ENCODE measurements at regions not wholly inside any gene's neighbourhood (a gene's known extent, or its start where the extent isn't known, plus 50 kb on each side); places are given as distances from the start of the nearest gene placed in this dataset.
"Not testable (repeated sequence)": the region's sequence is repeated elsewhere in the genome, so short reads cannot be mapped to it uniquely, and the experiment has no call there.

DNA sequence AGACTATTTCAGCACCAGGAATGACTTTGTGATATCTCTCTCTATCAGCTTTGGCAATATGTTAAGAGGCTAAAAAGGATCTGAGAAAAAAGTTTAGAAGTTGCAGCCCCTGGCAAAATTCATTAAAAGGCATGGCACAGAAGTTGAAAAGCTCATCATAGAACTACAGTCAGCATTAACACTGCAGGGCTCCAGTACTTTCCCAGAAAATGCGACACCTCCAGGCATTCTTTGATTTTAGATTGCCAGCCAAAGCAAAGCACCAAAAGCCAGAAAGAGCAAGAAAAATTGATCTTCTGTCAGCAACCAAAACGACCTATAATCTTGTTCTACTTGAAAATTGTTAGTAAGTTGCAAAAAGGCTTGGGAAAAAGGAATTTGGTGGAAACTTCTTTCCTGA, 713.5 kb downstream of the FSCB start:
- DNase-seq, result no peak

DNA sequence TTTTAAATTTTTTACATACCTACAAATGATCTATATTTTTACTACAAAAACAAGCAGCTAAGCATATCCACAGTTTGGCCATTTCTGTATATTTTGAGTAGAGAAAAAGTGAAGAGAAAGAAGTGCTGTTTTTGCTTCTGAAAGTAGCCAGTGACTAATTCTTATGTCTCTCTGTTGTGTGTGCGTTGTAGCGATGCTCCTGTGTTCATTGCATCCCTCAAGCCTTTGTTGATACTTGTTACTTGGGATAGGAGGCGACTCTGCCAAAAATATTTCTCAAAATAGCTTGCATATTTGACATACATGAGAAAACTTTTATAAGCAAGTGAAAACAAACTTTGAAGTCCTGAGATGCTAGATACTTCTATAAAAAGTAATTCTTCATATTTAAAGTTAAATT, 714.1 kb downstream of the FSCB start:
- DNase-seq, result no peak

DNA sequence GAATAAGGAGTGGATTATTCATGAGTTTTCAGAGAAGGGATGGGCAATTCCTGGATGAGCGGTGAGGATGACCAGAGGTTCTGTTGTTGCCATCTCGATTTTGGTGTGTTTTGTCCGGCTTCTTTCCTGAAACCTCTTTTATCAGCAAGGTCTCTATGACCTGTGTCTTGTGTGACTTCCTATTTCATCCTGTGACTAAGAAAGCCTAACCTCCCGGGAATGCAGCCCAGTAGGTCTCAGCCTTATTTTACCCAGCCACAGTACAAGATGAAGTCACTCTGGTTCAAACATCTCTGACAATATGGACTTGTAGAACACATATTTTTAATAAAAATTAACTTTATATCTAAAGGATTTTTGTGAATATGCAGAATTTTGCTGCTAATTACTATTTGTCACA, 716.4 kb downstream of the FSCB start:
- no peak for DNase-seq

DNA sequence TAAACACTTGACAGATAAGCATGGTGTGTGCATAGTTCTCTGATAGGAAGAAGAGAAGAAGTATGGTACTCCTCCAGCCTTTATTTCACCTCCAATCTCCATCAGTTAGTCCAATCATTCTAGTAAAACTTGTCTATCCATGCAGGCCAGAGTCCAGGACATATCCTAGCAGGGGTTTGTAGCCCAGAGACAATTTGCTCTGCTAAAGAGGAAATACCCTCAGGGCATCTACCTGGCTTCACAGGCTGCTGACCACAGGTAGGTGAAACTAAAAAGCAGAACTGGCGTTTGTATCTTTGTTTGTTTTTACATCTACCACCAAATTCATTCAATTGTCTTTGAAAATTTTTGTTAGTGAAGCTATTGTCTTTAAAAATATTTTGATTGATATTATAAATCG, 717.6 kb downstream of the FSCB start:
- DNase-seq, result no peak

DNA sequence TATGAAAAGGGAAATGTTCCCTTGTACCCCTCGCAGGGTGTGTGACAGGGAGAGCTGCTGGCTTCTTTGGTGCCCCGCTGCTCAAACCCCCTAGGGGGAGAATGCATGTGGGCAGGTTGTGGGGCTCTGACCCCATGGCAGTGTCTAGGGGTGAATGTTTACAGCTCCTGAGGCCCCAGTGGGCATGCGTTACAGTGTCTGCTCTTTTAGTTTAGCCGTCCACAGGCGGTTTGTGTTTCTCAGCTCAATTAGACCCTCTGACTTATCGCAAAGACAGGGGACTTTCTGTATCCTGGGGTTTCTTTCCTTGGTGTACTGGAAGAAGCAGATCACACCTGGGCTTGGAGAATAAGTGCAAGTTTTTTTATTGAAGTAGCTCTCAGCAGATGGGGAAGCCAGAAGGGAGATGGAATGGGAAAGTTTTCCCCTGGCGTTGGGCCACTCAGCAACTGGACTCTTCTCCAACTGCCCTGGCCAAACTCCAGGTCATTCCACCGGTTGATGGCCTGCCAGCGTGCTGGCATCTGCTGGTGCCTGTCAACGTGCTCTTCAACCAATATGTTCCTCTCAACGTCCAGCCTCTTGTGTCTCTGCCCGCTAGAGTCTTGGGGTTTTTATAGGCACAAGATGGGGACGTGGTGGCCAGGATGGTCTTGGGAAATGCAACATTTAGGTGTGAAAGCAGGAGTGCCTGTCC, 720.9 kb downstream of the FSCB start:
- DNase-seq, result no peak

DNA sequence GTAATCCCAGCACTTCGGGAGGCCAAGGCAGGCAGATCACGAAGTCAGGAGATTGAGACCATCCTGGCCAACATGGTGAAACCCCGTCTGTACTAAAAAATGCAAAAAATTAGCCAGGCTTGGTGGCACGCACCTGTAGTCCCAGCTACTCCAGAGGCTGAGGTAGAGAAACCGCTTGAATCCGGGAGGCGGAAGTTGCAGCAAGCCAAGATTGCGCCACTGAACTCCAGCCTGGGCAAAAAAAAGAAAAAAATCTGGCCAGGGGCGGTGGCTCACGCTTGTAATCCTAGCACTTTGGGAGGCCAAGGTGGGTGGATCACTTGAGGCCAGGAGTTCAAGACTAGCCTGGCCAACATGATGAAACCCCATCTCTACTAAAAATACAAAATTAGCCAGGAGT, 722.7 kb downstream of the FSCB start:
- DNase-seq, result not testable (repeated sequence)

DNA sequence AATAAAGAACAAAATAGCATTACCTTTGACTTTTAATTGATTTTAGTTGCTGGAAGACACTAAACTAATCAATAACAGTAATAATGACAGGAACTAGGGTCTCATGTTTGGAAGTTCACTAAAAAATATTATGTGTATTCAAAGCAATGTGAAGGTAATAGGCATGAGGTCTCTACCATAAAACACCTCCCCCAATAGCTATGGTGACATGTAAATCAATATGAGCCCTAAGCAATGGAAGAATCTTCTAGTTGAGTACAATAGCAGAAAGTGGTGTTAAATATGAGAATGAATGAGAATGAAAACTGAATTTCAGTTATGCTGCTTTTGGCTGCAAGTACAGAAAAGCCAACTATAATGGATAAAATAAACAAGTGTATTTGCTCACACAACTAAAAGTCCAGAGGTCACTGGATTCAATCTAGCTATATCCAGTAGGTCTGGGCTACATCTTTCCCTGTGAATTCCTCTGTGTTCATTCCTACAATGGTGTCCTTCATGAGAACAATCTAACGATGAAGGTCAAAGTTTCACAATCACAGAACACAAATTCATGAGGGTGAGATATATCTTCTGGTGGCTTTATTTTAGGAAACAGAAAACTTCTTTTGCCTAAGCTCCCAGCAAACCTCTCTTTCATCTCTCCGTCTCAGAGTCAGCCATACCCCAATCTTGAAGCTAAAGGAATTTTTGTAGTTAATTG, 728.0 kb downstream of the FSCB start:
- no peak for DNase-seq

DNA sequence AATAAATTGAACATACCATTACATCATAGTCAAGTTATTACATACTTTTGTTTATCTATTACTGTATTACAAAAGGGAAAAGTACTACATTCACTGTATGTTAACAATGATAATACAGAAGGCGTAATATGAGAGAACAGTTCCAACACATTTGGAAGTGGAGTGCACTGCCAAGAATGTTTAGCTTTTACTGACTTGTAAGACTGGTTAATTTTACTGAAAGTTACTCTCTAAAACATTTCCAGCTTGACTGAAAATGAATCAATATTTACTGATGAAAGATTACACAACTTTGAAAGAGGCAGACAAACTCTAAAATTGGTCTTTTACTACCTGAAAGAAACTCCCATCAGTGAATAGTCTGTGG, 728.5 kb downstream of the FSCB start:
- DNase-seq, result no peak

DNA sequence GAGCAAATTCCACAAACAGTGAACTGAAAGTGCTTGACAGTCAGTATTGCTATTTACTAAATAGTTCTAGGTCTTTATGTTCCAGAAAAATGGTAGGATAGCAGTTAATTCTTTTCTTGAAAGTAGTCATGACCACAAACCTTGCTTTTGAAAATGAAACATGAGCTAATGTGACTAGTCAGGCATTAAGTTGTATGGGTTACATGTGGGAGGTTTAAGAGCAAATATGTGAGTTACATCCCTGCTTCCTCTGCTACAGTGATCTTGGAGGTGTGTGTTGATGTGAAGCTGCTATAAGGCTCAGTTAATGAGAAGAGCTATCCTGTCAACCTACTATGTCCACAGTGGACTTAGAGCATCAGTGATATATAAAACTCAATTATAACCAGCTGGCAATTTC, 741.6 kb downstream of the FSCB start:
- DNase-seq, result no peak

DNA sequence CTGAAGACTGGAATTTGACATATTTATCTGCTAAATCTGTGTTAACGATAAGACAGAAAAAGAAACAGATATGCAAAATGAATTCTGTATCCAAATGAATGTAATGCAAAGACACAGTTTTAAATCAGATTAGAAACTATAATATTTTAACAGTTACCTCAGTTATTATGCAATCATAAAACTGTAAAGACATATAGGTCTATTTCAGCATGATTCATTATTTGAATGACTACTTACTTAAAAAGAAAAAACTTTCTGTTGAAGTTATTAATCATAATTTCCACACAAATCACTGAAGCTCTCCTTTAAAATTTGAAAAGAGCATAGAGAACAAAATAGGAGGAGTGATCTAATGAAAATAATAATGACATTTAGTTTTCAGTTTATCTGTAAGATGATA, 742.6 kb downstream of the FSCB start:
- no peak for DNase-seq

DNA sequence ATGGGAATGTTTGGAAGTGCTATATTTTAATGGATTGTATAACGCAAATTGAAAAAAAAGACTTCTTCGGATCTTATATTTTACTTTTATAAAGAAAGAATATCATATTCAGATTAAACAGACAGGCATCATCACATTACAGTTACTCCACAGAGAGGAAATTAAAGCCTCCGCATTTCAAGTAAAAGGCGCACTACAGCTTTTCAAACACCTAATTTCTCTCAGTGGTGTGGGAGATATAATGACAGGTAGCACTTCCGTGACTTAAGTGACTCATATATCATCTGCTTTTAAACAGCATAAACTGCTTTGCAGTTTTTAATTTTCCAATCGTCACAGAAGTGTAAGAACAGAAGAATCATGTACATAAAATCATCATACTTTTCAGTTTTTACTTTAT, 751.4 kb downstream of the FSCB start:
- no peak for DNase-seq

DNA sequence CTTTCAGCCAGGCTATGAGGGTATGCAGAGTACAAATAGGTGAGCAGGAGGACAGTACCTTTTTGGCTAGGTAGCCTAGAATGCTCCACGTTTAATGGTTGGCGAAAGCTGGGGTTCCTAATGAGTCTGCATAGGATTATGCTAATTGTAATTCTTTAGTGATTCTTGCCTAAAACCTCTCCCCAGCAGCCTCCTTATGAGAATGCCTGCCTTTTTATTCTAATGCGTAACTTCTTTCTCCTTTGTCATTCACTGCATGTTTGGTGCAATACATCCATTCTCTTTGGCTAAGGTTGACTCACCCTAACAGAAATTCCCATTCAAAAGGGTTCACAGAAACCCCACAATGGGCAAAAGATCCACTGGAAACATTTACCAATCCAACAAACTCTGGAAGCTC, 752.2 kb downstream of the FSCB start:
- no peak for DNase-seq

DNA sequence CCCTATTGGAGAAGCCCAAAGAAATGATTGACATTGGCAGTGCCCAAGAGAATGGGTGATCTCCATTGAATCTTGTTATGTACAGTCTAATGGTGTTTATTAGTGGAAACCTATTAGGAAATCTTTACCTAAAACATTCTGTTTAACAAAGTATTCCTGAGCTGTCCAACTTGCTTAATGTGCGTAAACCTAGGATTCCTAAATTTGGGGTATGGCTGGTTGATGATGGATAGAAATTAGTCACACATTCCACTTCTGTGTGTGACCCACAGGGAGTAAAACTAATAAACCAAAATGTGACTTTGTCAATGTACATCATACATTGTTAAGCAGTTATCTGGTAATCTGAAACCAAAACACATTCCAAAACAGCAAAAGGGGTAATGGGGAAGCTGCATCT, 761.3 kb downstream of the FSCB start:
- DNase-seq, result no peak

DNA sequence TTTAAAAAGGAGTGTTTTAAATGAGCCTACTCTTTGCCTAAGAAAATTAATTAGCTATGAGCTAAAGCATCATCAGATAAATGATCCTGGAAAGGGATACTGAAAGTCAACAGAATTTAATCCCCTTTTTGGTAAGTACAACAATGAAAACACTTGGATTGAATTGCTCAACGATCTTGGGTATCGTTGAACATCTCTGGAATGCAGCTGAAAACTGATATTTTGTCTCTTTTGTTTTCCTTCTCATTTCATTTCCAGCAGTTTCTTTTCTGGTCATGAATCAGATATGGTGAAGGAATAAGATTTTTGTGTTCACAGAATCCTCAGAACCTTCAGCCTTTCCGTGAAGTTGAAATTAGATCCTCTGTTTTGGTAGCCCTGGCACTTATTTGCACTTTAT, 771.2 kb downstream of the FSCB start:
- no peak for DNase-seq

DNA sequence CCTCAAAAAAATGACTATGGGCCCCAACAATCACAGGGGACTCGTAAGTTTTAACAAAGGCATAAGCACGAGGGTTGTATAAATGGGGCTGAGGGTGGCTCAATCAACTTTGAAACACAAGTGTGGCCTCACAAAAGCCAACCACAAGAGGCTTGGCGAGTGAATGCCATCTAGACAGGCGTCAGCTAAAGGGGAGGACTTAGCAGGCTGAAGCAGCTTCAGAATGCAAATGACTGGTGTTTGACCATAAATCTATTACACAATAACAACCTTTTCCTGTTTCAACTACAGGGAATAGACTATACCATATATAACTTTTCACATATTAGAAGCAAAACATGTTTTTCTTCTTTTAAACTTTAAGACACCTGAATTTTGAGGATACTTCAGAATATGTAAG, 777.9 kb downstream of the FSCB start:
- DNase-seq, result no peak

DNA sequence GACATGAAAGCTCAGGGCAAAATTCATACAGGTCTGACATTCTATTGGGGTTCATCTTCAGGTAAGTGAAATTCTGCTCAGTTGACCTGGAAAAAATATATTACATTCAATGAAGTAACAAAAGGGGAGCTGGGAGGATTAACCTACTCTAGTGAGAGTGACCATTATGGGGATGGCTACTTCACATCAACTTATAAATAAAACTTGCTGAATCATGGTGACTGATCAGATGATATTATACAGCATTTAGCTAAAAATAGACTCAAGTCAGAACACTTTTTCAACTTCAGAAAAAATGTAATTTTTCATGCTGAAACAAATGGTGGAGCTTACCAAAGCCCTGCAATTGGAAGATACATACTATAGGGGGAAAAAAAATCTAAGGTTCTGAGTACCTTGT, 800.2 kb downstream of the FSCB start:
- DNase-seq, result no peak

DNA sequence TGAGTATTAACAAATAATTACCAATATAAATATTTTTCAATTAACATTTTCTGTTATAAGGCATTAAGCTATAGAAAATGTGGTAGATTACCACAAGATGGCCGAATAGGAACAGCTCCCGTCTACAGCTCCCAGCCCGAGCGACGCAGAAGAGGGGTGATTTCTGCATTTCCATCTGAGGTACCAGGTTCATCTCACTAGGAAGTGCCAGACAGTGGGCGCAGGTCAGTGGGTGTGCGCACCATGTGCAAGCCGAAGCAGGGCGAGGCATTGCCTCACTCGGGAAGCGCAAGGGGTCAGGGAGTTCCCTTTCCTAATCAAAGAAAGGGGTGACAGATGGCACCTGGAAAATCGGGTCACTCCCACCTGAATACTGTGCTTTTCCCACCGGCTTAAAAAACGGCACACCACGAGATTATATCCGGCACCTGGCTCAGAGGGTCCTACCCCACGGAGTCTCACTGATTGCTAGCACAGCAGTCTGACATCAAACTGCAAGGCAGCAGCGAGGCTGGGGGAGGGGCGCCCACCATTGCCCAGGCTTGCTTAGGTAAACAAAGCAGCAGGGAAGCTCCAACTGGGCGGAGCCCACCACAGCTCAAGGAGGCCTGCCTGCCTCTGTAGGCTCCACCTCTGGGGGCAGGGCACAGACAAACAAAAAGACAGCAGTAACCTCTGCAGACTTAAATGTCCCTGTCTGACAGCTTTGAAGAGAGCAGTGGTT, 808.4 kb downstream of the FSCB start:
- DNase-seq, result not testable (repeated sequence)

DNA sequence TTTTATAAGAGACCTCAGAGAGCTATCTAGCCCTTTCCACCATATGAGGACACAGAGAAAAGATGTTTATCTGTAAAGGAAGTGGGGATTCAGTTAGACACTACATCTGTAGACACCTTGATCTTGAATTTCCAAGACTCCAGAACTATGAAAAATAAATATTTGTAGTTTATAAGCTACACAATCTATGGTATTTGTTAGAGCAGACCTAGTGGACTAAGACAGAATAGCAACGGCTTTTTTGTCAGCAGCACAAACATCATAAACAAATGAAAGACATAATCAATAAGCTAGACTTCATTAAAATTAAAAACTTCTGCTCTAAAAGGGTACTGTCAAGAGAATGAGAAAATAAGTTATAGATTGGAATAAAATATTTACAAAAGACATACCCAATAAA, 810.1 kb downstream of the FSCB start:
- DNase-seq, result no peak

DNA sequence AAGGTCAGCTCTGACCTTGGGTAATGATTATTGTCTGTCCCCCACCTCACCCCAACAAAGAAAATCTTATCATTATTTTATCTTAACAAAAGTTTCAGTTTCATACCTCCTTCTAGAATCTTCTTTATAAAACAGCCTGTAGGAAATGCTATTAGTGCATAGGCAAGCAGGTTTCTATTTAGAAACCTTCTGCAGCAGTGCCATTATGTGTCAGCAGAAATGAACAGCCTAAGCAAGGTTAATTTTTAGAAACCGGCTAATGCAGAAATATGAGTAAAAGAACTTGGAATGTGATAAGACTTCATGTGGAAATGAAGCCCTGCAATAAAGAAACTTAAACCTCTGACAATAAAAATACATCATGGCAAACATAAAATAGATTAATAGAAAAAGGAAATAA, 814.4 kb downstream of the FSCB start:
- no peak for DNase-seq

DNA sequence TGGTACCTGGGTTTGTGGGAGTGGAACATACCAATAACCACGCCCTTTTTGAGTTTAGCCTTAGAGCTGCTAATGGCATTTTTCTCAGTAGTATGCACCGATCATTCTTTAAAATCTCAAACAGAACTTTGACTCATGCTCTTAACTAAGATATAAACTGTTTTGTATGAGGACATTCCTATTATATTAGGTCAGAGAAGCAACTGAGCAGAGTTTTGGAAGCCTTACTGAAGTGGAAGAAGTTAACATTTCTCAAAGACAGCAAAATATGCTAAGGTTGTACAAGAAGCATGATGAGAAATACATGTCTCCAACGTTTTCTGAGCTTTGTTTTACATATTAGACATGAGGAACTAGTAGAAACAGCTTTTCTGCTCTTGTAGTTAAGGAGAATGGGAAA, 819.2 kb downstream of the FSCB start:
- no peak for DNase-seq

DNA sequence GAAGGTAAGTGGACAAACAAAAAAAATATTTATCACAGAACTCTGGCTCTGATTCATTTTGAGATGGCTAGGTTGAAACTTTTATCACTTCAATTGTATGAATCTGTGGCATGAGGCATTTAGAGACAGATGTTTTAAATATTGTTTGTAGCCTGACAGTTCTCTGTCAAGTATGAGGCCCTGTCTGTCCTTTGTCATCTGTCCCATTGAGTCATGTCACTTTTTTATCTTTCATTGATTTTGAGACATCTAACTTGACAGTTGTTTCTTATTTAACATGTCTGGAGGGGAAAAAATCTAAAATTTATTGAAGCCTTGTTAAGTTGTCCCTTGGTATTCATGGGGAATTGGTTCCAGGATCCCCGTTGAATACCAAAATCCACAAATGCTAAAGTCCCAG, 829.5 kb downstream of the FSCB start:
- DNase-seq, result no peak

DNA sequence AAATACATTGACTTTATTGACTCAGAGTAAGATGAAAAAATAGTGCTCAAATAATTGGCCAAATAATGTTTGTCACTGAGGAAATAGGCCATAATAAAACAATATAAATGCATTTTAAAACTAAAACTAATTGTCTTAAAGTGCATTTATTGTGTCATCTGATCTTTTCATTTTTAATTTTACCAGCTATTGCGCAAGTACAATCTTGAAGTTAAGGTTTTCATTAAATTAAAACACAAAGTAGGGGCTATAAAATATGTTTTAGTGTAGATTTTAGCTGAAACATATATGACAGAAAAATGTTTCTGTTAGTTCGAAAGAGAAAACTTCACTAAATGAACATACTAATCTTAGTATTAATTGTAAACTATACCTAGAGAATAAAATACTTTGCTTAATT, 832.8 kb downstream of the FSCB start:
- DNase-seq, result no peak

DNA sequence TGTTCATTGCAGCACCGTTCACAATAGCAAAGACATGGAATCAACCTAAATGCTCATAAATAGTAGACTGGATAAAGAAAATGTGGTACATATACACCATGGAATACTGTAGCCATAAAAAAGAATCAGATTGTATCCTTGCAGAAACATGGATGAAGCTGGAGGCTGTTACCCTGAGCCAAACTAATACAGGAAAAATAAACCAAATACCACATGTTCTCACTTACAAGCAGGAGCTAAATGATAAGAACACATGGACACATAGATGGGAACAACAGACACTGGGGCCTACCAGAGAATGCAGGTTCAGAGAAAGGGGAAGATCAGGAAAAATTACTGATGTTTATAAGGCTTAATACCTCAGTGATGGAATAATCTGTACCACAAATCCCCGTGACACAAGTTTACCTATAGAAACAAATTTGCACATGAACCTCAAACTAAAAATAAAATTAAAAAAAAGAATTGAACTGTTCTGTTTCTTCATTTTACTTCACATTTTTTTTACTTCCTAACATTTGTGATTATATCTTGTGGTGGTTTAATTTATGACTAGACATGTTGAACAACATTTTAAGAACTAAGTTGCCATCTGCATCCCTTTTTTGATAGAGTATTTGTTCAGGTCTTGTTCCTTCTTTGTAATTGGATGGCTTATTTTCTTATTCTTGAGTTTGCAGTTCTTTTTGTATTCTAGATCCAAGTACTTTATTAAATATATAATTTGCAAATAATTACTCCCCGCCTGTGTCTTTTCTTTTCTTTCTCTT, 835.2 kb downstream of the FSCB start:
- DNase-seq, result no peak

DNA sequence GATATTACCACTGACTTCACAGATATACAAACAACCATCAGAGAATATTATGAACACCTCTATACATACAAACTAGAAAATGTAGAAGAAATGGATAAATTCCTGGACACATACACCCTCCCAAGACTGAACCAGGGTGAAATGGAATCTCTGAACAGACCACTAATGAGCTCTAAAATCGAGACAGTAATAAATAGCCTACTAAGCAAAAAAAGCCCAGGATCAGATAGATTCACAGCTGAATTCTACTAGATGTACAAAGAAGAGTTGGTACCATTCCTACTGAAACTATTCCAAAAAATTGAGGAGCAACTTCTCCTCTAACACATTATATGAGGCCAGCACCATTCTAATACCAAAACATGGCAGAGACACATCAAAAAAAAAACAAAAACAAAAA, 837.7 kb downstream of the FSCB start:
- no peak for DNase-seq

All from GF-D8 (cell line).